ENCODE measurements at regions not wholly inside any gene's neighbourhood (a gene's known extent, or its start where the extent isn't known, plus 50 kb on each side); places are given as distances from the start of the nearest gene placed in this dataset.
"Not testable (repeated sequence)": the region's sequence is repeated elsewhere in the genome, so short reads cannot be mapped to it uniquely, and the experiment has no call there.

- Histone ChIP-seq H3K4me3 (no peak overlapping the region), H3K27ac (no peak overlapping the region), H3K36me3 (no peaks in the 10 kb centered on the region), H3K27me3 (ENCODE audit: low read depth) (no peaks in the 10 kb centered on the region), H3K4me1 (peaks cover 15% of the 10 kb centered on the region), H3K9me3 (no peaks in the 10 kb centered on the region)
- ATAC-seq, result no peak
- intact Hi-C loops (cut with DNase I), result no loop called here
- DNase-seq, result no peak
- no peak for TF ChIP-seq CTCF (IDR thresholded peaks at IDR 0.05)
Measured at GRCh38 chr3:197364410-197365071, 66.1 kb upstream of the DLG1 start.

GRCh38 chr3:197363553-197364409 is 65.4 kb upstream of the DLG1 start:
- intact Hi-C loops (cut with DNase I), result no loop called here

DNA sequence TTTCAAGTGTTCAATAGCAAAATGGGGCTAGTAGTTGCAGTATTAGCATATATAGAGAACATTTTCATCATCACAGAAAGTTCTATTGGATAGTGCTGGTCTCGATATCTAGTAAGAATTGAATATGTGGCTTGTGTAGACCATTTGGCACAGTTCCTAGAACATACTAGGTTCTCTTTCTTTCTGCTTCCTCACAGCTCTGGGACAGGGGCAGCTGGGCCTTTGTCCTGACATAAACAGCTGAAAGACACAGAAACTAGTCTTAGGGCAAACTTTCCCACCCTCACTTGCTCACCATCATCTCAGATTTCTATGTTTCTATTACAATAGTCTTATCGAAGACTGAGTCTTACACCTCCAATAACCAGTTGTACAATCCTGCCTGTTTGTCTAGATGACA is 63.7 kb upstream of the DLG1 start:
- ATAC-seq (no peak), DNase-seq (no peak)
- H3K36me3 ChIP-seq, result no peaks in the 10 kb centered on the region
- H3K27me3 ChIP-seq (ENCODE audit: low read depth), result no peaks in the 10 kb centered on the region
- no peaks in the 10 kb centered on the region for H3K9me3 ChIP-seq
- H3K27ac ChIP-seq, result no peak overlapping the region
- intact Hi-C loops (cut with DNase I), result no loop called here
- peaks cover 13% of the 10 kb centered on the region for H3K4me1 ChIP-seq
- no peak overlapping the region for H3K4me3 ChIP-seq
- no peak for TF ChIP-seq CTCF (IDR thresholded peaks at IDR 0.05)

More at GRCh38 chr3:197363553-197364409, 65.4 kb upstream of the DLG1 start:
- H3K4me3 ChIP-seq, result no peak overlapping the region
- no peak for ATAC-seq
- no peaks in the 10 kb centered on the region for H3K27me3 ChIP-seq (ENCODE audit: low read depth)
- no peak for TF ChIP-seq CTCF (IDR thresholded peaks at IDR 0.05)
- DNase-seq, result no peak
- H3K4me1 ChIP-seq, result peaks cover 15% of the 10 kb centered on the region
- no peaks in the 10 kb centered on the region for H3K9me3 ChIP-seq
- no peak overlapping the region for H3K27ac ChIP-seq
- no peaks in the 10 kb centered on the region for H3K36me3 ChIP-seq

DNA sequence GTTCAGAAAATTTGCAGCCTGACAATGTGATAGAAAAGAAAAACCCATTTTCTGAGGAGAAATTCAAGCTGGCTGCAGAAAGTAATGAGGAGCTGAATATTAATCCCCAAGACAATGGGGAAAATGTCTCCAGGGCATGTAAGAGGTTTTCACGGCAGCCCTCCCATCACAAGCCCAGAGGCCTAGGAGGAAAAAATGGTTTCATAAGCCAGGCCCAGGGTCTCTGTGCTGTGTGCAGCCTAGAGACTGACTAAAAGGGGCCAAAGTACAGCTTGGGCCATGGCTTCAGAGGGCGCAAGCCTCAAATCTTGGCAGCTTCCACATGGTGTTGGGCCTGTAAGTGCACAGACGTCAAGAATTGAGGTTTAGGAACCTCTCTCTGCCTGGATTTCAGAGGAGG is 61.7 kb upstream of the DLG1 start:
- H3K9me3 ChIP-seq; H3K36me3 ChIP-seq; H3K4me3 ChIP-seq; H3K27me3 ChIP-seq (ENCODE audit: low read depth); intact Hi-C loops (cut with DNase I); H3K27ac ChIP-seq; H3K4me1 ChIP-seq; DNase-seq; ATAC-seq: not testable (repeated sequence)

DNA sequence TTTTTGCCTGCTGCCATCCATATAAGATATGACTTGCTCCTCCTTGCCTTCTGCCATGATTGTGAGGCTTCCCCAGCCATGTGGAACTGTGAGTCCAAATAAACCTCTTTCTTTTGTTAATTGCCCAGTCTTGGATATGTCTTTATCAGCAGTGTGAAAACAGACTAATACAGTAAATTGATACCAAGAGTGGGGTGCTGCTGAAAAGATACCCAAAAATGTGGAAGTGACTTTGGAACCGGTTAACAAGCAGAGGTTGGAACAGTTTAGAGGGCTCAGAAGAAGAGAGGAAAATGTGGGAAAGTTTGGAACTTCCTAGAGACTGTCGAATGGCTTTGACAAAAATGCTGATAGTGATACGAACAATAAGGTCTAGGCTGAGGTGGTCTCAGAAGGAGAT is 61.1 kb upstream of the DLG1 start:
- H3K4me3 ChIP-seq; H3K36me3 ChIP-seq; ATAC-seq; H3K27ac ChIP-seq; intact Hi-C loops (cut with DNase I); H3K4me1 ChIP-seq; H3K27me3 ChIP-seq (ENCODE audit: low read depth); DNase-seq; H3K9me3 ChIP-seq: not testable (repeated sequence)

DNA sequence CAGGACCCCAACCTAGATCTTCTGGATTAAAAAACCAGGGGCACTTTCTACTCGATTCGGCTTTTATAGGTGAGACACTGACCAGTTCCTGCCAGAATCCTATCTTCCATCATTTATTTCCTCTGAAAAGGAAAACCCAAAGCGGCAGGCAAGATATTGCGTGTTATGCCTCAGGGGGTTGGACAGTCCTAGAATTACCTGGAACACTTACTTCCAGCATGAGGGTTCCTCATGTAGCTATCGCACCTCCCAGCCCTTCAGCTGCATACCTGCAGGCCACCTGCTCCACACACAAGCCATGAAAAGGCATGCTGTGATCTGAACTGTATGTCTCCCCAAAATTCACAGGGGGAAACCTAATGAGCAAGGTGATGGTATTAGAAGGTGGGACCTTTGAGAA is 58.3 kb upstream of the DLG1 start:
- DNase-seq (no peak), ATAC-seq (peak; percentile 42 to 45)
- Histone ChIP-seq H3K4me1 (peaks cover 8% of the 10 kb centered on the region), H3K9me3 (no peaks in the 10 kb centered on the region), H3K36me3 (no peaks in the 10 kb centered on the region), H3K27ac (peak overlapping the region; percentile 46), H3K4me3 (peak overlapping the region; percentile 35), H3K27me3 (ENCODE audit: low read depth) (no peaks in the 10 kb centered on the region)
- no peak for TF ChIP-seq CTCF (IDR thresholded peaks at IDR 0.05)
- intact Hi-C loops (cut with DNase I), result no loop called here

Data from lower lobe of right lung (tissue), 2 donors.